H9 (cell line): ENCODE measurements at regions not wholly inside any gene's neighbourhood (a gene's known extent, or its start where the extent isn't known, plus 50 kb on each side); places are given as distances from the start of the nearest gene placed in this dataset.

ENCODE experiments used
- DNase-seq: peaks from one replicate; pipeline ENCODE4 v3.0.0-alpha.2; 2017
- H2AFZ ChIP-seq: one replicate; pipeline ENCODE4 v1.6.1; 2013; ENCODE audit warnings: mild to moderate bottlenecking, low read length, control low read depth, moderate library complexity
- H2AK5ac ChIP-seq: 2 replicates; pipeline ENCODE4 v1.6.1; 2013; ENCODE audit warnings: low read length, control low read depth, mixed read lengths; ENCODE audit not compliant: insufficient read length
- H2BK120ac ChIP-seq: one replicate; pipeline ENCODE4 v1.6.1; 2013; ENCODE audit warnings: low read depth, mild to moderate bottlenecking, low read length, control low read depth, inconsistent platforms; ENCODE audit not compliant: poor library complexity, severe bottlenecking
- H2BK12ac ChIP-seq: 2 replicates; pipeline ENCODE4 v1.6.1; 2013; ENCODE audit warnings: low read length, control low read depth, mixed read lengths, low read depth; ENCODE audit not compliant: insufficient read length
- H2BK15ac ChIP-seq: 2 replicates; pipeline ENCODE4 v1.6.1; 2013; ENCODE audit warnings: low read depth, low read length, control low read depth
- H2BK20ac ChIP-seq: one replicate; pipeline ENCODE4 v1.6.1; 2013; ENCODE audit warnings: low read depth, mild to moderate bottlenecking, low read length, control low read depth, inconsistent platforms; ENCODE audit not compliant: poor library complexity, severe bottlenecking
- H2BK5ac ChIP-seq: 2 replicates; pipeline ENCODE4 v1.6.1; 2013; ENCODE audit warnings: low read length, control low read depth, mixed read lengths; ENCODE audit not compliant: insufficient read length
- H3K14ac ChIP-seq: 2 replicates; pipeline ENCODE4 v1.6.1; 2013; ENCODE audit warnings: low read length, control low read depth; ENCODE audit not compliant: insufficient read depth
- H3K18ac ChIP-seq: 2 replicates; pipeline ENCODE4 v1.6.1; 2013; ENCODE audit warnings: low read depth, mild to moderate bottlenecking, mixed read lengths, low read length, control low read depth; ENCODE audit not compliant: insufficient read length
- H3K23ac ChIP-seq: 2 replicates; pipeline ENCODE4 v1.6.1; 2013; ENCODE audit warnings: low read length, control low read depth, mixed read lengths, low read depth; ENCODE audit not compliant: insufficient read length
- H3K23me2 ChIP-seq: 2 replicates; pipeline ENCODE4 v1.6.1; 2013; ENCODE audit warnings: low read depth, mild to moderate bottlenecking, mixed read lengths, low read length, control low read depth; ENCODE audit not compliant: insufficient read length, poor library complexity, severe bottlenecking
- H3K27ac ChIP-seq: 2 replicates; pipeline ENCODE4 v1.5.1; 2013; ENCODE audit warnings: low read length, control low read depth, mixed read lengths, low read depth; ENCODE audit not compliant: insufficient read length
- H3K27me3 ChIP-seq: 2 replicates; pipeline ENCODE4 v1.6.1; 2013; ENCODE audit warnings: low read length, control low read depth, inconsistent platforms; ENCODE audit not compliant: insufficient read depth
- H3K4ac ChIP-seq: 2 replicates; pipeline ENCODE4 v1.6.1; 2013; ENCODE audit warnings: low read depth, mild to moderate bottlenecking, control low read depth, inconsistent platforms, low read length, moderate library complexity
- H3K4me1 ChIP-seq: 2 replicates; pipeline ENCODE4 v1.6.1; 2013; ENCODE audit warnings: low read length, control low read depth, inconsistent platforms; ENCODE audit not compliant: insufficient read depth
- H3K4me2 ChIP-seq: 2 replicates; pipeline ENCODE4 v1.6.1; 2013; ENCODE audit warnings: low read length, control low read depth, mixed read lengths; ENCODE audit not compliant: insufficient read length, insufficient read depth
- H3K56ac ChIP-seq: 2 replicates; pipeline ENCODE4 v1.6.1; 2013; ENCODE audit warnings: low read depth, mild to moderate bottlenecking, mixed read lengths, low read length, control low read depth; ENCODE audit not compliant: insufficient read length
- H3K79me1 ChIP-seq: 2 replicates; pipeline ENCODE4 v1.6.1; 2013; ENCODE audit warnings: low read depth, mild to moderate bottlenecking, moderate library complexity, low read length, control low read depth, inconsistent platforms; ENCODE audit not compliant: insufficient read depth, poor library complexity, severe bottlenecking
- H3K79me2 ChIP-seq: 2 replicates; pipeline ENCODE4 v1.6.1; 2013; ENCODE audit warnings: low read length, control low read depth, inconsistent platforms; ENCODE audit not compliant: insufficient read depth
- H3K9ac ChIP-seq: 2 replicates; pipeline ENCODE4 v1.6.1; 2013; ENCODE audit warnings: low read length, control low read depth, mixed read lengths; ENCODE audit not compliant: insufficient read length; ENCODE audit errors: extremely low read depth
- H3K9me3 ChIP-seq: one replicate; pipeline ENCODE4 v1.6.1; 2013; ENCODE audit warnings: low read depth, low read length, inconsistent platforms; ENCODE audit not compliant: control insufficient read depth
- H3T11ph ChIP-seq: one replicate; pipeline ENCODE4 v1.6.1; 2013; ENCODE audit warnings: mild to moderate bottlenecking, low read length, control low read depth, inconsistent platforms
- H4K20me1 ChIP-seq: one replicate; pipeline ENCODE4 v1.6.1; 2013; ENCODE audit not compliant: control insufficient read depth, insufficient read length, insufficient read depth
- H4K5ac ChIP-seq: 2 replicates; pipeline ENCODE4 v1.6.1; 2013; ENCODE audit warnings: low read depth, mild to moderate bottlenecking, mixed read lengths, low read length, control low read depth; ENCODE audit not compliant: insufficient read length
- H4K8ac ChIP-seq: replicated peaks from 2 replicates; pipeline ENCODE4 v1.6.1; 2013; ENCODE audit warnings: low read length, control low read depth, mixed read lengths, low read depth; ENCODE audit not compliant: insufficient read length
- H4K91ac ChIP-seq: 2 replicates; pipeline ENCODE4 v1.6.1; 2013; ENCODE audit warnings: low read depth, mild to moderate bottlenecking, moderate library complexity, mixed read lengths, low read length, control low read depth; ENCODE audit not compliant: insufficient read length
- H3K27ac Mint-ChIP-seq, 3 experiments: 2 replicates in 2 of 3; 3 replicates in 1 of 3; pipeline ENCODE4 v1.8.0; 2020 to 2021; ENCODE audit warnings: mixed read lengths in 3 of 3, mild to moderate bottlenecking in 1 of 3, moderate library complexity in 1 of 3
- H3K27me3 Mint-ChIP-seq: 2 replicates; pipeline ENCODE4 v1.8.0; 2021; ENCODE audit warnings: low read depth, mild to moderate bottlenecking, moderate library complexity, mixed read lengths
- H3K36me3 Mint-ChIP-seq, 3 experiments: 2 replicates in 2 of 3; 3 replicates in 1 of 3; pipeline ENCODE4 v1.8.0; 2020 to 2021; ENCODE audit warnings: low read depth in 3 of 3, mixed read lengths in 3 of 3; ENCODE audit not compliant: insufficient read depth in 1 of 3
- H3K4me1 Mint-ChIP-seq, 2 experiments: 2 replicates each; pipeline ENCODE4 v1.8.0; 2020; ENCODE audit warnings: mixed read lengths in 2 of 2
- H3K4me3 Mint-ChIP-seq, 2 experiments: 2 replicates in 1 of 2; 3 replicates in 1 of 2; pipeline ENCODE4 v1.8.0; 2020 to 2021; ENCODE audit warnings: mild to moderate bottlenecking in 2 of 2, mixed read lengths in 2 of 2, moderate library complexity in 1 of 2
- H3K9me3 Mint-ChIP-seq, 2 experiments: 2 replicates in 1 of 2; 3 replicates in 1 of 2; pipeline ENCODE4 v1.8.0; 2020; ENCODE audit warnings: mild to moderate bottlenecking in 2 of 2, mixed read lengths in 2 of 2, moderate library complexity in 1 of 2
- WGBS: extraction: QIAGEN DNeasy Blood & Tissue Kit; methylation state at CpG from one replicate; pipeline ENCODE4 v1.1.7; 2013; ENCODE audit warnings: missing lambda C conversion rate, low lambda C conversion rate, mixed read lengths; ENCODE audit not compliant: insufficient read length; ENCODE audit errors: extremely low coverage; 5-methylcytosine and 5-hydroxymethylcytosine counted together
- TF ChIP-seq, protein P1 (sequence below): fragments of 200-600 bp; sonication (generic); conservative IDR thresholded peaks from 3 replicates; pipeline ENCODE4 v1.8.0; 2021; ENCODE audit warnings: antibody characterized with exemption, mild to moderate bottlenecking

DNA sequence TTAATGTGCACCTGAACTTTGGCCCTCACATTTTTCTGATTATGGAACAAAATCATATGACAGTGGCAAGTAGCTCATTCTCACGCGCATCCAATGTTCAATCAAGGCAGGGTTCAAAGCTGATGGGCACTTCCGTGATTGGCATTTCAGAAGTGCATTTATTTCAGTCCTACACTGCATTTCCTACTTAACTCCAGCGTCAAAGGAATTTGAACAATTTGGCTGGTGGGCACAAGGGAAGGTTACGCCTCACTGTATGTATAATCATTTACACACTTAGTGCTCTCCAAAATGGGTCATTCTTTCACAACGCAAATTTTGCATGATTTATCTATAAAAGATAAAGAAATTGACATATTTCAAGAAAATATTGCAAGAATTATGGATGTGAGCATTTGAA, 167.9 kb upstream of the VLDLR start:
- H3K4me2 ChIP-seq: no peak overlapping the region
- peaks cover 0 to 2% (median 0%) of the 10 kb centered on the region in 3 experiments; a peak in 2 of 7 replicates for H3K36me3 Mint-ChIP-seq
- H3K9me3 Mint-ChIP-seq: no peaks in the 10 kb centered on the region
- no peak overlapping the region for H4K5ac ChIP-seq
- no peak overlapping the region for H3K9ac ChIP-seq
- H3K27ac ChIP-seq: no peak overlapping the region
- TF ChIP-seq, protein P1, sequence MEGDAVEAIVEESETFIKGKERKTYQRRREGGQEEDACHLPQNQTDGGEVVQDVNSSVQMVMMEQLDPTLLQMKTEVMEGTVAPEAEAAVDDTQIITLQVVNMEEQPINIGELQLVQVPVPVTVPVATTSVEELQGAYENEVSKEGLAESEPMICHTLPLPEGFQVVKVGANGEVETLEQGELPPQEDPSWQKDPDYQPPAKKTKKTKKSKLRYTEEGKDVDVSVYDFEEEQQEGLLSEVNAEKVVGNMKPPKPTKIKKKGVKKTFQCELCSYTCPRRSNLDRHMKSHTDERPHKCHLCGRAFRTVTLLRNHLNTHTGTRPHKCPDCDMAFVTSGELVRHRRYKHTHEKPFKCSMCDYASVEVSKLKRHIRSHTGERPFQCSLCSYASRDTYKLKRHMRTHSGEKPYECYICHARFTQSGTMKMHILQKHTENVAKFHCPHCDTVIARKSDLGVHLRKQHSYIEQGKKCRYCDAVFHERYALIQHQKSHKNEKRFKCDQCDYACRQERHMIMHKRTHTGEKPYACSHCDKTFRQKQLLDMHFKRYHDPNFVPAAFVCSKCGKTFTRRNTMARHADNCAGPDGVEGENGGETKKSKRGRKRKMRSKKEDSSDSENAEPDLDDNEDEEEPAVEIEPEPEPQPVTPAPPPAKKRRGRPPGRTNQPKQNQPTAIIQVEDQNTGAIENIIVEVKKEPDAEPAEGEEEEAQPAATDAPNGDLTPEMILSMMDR: no peak
- no peak overlapping the region for H3K4me3 Mint-ChIP-seq
- H3K79me1 ChIP-seq: no peaks in the 10 kb centered on the region
- H3K23ac ChIP-seq: no peak overlapping the region
- H3K14ac ChIP-seq: no peak overlapping the region
- no peak overlapping the region for H2AK5ac ChIP-seq
- peaks cover 0 to 4% of the 10 kb centered on the region in 2 experiments; a peak in 2 of 4 replicates for H3K4me1 Mint-ChIP-seq
- no peak overlapping the region for H2AFZ ChIP-seq
- H3K27me3 ChIP-seq: no peaks in the 10 kb centered on the region
- no peaks in the 10 kb centered on the region for H4K20me1 ChIP-seq
- peaks cover 3% of the 10 kb centered on the region; the same call in 1 of the 2 replicates for H3K4me1 ChIP-seq
- H2BK5ac ChIP-seq: no peak overlapping the region
- H3T11ph ChIP-seq: no peak overlapping the region
- H3K27ac Mint-ChIP-seq: no peak overlapping the region
- no peak overlapping the region for H4K91ac ChIP-seq
- no peak overlapping the region for H3K4ac ChIP-seq
- no peak overlapping the region for H3K18ac ChIP-seq
- WGBS: no CpG with 5 or more reads among the region's 6 CpGs
- no peaks in the 10 kb centered on the region for H3K23me2 ChIP-seq
- no peak overlapping the region for H2BK12ac ChIP-seq
- no peak overlapping the region for H2BK120ac ChIP-seq
- H2BK15ac ChIP-seq: no peak overlapping the region
- H2BK20ac ChIP-seq: no peak overlapping the region
- H3K56ac ChIP-seq: no peak overlapping the region
- H3K9me3 ChIP-seq: no peaks in the 10 kb centered on the region
- DNase-seq: no peak
- no peaks in the 10 kb centered on the region for H3K27me3 Mint-ChIP-seq
- no peaks in the 10 kb centered on the region for H3K79me2 ChIP-seq
- no peak overlapping the region for H4K8ac ChIP-seq
